ENCODE measurements at regions not wholly inside any gene's neighbourhood (a gene's known extent, or its start where the extent isn't known, plus 50 kb on each side); places are given as distances from the start of the nearest gene placed in this dataset.

GRCh38 chr1:87826681-87827251 is 498.1 kb downstream of the LMO4 start:
- TF ChIP-seq CTCF (conservative IDR thresholded peaks at IDR 0.05; ENCODE audit: low read length) (no peak), EZH2phosphoT487 (IDR thresholded peaks at IDR 0.05; ENCODE audit: borderline replicate concordance, low read depth, low read length) (no peak)

All from OCI-LY7 (cell line).